DND-41 (cell line): ENCODE measurements at regions not wholly inside any gene's neighbourhood (a gene's known extent, or its start where the extent isn't known, plus 50 kb on each side); places are given as distances from the start of the nearest gene placed in this dataset.

Experiments used
- ATAC-seq: fragments of 200-7000 bp; cut with Tn5 transposase; 3 replicates; pipeline ENCODE4 v1.9.1; 2021; ENCODE audit warnings: low read depth; ENCODE audit not compliant: insufficient read depth
- DNase-seq: peaks from one replicate; pipeline ENCODE4 v3.0.0-alpha.2; 2020
- H2AFZ ChIP-seq: 2 replicates; pipeline ENCODE4 v1.6.0; 2012; ENCODE audit warnings: low read depth, low read length
- H3K27ac ChIP-seq: 2 replicates; pipeline ENCODE4 v1.5.1; 2012; ENCODE audit warnings: low read length, inconsistent platforms
- H3K27me3 ChIP-seq: fragments of 200-600 bp; sonication (generic); 2 replicates; pipeline ENCODE4 v1.6.0; 2012; ENCODE audit warnings: low read length, mild to moderate bottlenecking, inconsistent platforms; ENCODE audit not compliant: insufficient read depth, poor library complexity
- H3K36me3 ChIP-seq: 2 replicates; pipeline ENCODE4 v1.5.1; 2012; ENCODE audit warnings: low read length, inconsistent platforms; ENCODE audit not compliant: insufficient read depth
- H3K4me1 ChIP-seq: 2 replicates; pipeline ENCODE4 v1.5.1; 2012; ENCODE audit warnings: mild to moderate bottlenecking, low read length; ENCODE audit not compliant: insufficient read depth
- H3K4me2 ChIP-seq: 2 replicates; pipeline ENCODE4 v1.6.0; 2012; ENCODE audit warnings: mild to moderate bottlenecking, moderate library complexity, low read length, inconsistent platforms; ENCODE audit not compliant: insufficient read depth
- H3K4me3 ChIP-seq, 2 experiments: fragments of 200-600 bp in 1 of 2; shearing (Covaris generic) in 1 of 2; 2 replicates each; pipeline ENCODE4 v1.5.1; 2012 to 2016; ENCODE audit warnings: inconsistent platforms in 2 of 2, low read length in 2 of 2, mild to moderate bottlenecking in 2 of 2, low read depth in 1 of 2, moderate library complexity in 1 of 2
- H3K79me2 ChIP-seq: 2 replicates; pipeline ENCODE4 v1.6.0; 2012; ENCODE audit warnings: low read length, inconsistent platforms; ENCODE audit not compliant: insufficient read depth
- H3K9ac ChIP-seq: 2 replicates; pipeline ENCODE4 v1.6.0; 2012; ENCODE audit warnings: low read depth, mild to moderate bottlenecking, inconsistent platforms, low read length, moderate library complexity
- H3K9me3 ChIP-seq: 2 replicates; pipeline ENCODE4 v1.5.1; 2012; ENCODE audit warnings: low read length, moderate library complexity, mild to moderate bottlenecking, inconsistent platforms; ENCODE audit not compliant: insufficient read depth, severe bottlenecking
- H4K20me1 ChIP-seq: 2 replicates; pipeline ENCODE4 v1.6.0; 2012; ENCODE audit warnings: low read length; ENCODE audit not compliant: insufficient read depth
- EZH2 ChIP-seq: IDR thresholded peaks from 3 replicates; pipeline ENCODE4 v1.6.1; 2012; ENCODE audit warnings: borderline replicate concordance, low read depth, mild to moderate bottlenecking, moderate library complexity, low read length, inconsistent platforms; ENCODE audit not compliant: severe bottlenecking
- TF ChIP-seq, protein P1 (sequence below): IDR thresholded peaks from 2 replicates; pipeline ENCODE4 v1.5.1; 2012; ENCODE audit warnings: borderline replicate concordance, low read length, moderate library complexity, mild to moderate bottlenecking; ENCODE audit not compliant: poor library complexity, severe bottlenecking; ENCODE audit errors: extremely low read depth

DNA sequence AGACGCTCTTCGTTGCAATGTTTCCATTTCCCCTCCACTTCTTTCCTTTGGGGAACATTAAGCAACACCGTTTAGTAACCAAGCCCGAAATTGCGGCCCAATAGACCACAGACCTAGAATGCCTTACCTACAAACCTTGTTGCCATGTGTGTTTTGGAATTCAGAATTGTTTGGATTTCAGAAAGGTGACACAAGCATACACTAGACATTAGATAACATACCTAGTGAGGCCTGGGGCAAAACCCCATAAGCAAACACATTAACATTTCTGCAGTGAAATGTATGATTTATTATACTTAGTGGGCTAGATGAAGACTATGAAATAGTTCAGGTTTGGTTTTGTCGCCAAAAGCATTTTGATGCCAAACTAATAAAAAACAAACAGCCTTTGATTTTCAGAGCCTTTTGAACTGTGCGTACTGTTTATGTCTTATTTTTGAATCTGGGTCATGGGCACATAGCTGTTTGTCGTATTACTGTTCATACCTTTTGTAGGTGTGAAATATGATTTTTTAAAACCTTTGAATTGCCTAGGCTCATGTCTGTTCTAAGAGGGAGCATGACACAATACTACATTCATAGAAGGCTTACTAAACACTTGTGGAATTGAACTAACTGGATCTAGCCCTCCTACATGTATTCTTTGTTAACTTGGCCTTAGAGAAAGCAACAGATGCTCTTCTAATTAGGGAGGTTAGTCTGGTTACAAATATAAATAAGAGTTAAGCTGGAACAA is 88.6 kb upstream of the TMEM164 start:
- Histone ChIP-seq H3K27ac (no peak overlapping the region), H3K9ac (no peak overlapping the region), H3K4me3 (no peak overlapping the region), H3K36me3 (no peaks in the 10 kb centered on the region), H2AFZ (no peak overlapping the region), H3K9me3 (no peaks in the 10 kb centered on the region), H3K79me2 (no peaks in the 10 kb centered on the region), H3K4me1 (no peaks in the 10 kb centered on the region), H4K20me1 (no peaks in the 10 kb centered on the region), H3K4me2 (no peak overlapping the region), H3K27me3 (no peaks in the 10 kb centered on the region)
- ATAC-seq (no peak), DNase-seq (no peak)
- no peak for TF ChIP-seq EZH2
- TF ChIP-seq, protein P1, sequence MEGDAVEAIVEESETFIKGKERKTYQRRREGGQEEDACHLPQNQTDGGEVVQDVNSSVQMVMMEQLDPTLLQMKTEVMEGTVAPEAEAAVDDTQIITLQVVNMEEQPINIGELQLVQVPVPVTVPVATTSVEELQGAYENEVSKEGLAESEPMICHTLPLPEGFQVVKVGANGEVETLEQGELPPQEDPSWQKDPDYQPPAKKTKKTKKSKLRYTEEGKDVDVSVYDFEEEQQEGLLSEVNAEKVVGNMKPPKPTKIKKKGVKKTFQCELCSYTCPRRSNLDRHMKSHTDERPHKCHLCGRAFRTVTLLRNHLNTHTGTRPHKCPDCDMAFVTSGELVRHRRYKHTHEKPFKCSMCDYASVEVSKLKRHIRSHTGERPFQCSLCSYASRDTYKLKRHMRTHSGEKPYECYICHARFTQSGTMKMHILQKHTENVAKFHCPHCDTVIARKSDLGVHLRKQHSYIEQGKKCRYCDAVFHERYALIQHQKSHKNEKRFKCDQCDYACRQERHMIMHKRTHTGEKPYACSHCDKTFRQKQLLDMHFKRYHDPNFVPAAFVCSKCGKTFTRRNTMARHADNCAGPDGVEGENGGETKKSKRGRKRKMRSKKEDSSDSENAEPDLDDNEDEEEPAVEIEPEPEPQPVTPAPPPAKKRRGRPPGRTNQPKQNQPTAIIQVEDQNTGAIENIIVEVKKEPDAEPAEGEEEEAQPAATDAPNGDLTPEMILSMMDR, result no peak

DNA sequence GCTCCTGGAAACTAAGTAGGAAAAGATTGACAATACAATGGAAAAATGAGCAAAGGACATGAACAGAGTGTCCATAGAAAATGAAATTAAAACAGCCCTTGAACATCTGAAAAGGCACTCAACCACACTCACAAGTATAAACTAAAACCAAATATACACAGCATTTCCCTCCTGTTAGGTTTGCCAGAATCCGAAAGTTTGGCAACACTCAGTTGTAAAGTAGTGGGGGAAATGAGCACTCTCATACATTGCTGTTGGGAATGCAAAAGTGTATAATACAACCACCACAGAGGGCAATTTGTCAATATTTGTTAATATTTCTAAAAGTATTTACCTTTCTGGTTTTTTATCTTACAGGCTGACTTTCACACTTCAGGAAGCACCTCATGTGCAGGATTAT is 84.2 kb upstream of the TMEM164 start:
- Histone ChIP-seq H3K4me1 (no peaks in the 10 kb centered on the region), H3K36me3 (no peaks in the 10 kb centered on the region), H3K79me2 (no peaks in the 10 kb centered on the region), H3K27me3 (no peaks in the 10 kb centered on the region), H2AFZ (no peak overlapping the region), H3K4me2 (no peak overlapping the region), H3K4me3 (no peak overlapping the region), H3K27ac (no peak overlapping the region), H3K9ac (no peak overlapping the region), H4K20me1 (no peaks in the 10 kb centered on the region), H3K9me3 (no peaks in the 10 kb centered on the region)
- ATAC-seq, result no peak
- DNase-seq, result no peak
- no peak for TF ChIP-seq EZH2
- TF ChIP-seq, protein P1, result no peak

DNA sequence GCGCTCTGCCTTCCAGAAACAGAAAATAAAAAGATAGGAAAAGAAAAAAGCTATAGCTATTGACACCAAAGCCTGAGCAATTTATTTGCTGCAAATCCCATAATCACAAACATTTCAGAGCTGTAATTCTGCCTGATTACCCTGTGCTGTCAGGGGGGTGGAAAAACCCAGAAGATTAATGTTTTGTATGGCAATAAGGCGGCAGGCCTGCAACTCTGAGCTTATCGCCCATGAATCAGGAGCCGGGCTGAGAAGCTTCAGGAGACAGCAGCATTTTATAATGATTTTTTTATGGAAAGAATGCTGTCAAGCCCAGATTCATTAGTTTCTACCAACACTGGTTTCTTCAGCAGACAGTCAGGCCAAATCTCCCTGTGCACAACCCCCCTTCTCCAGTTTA is 82.6 kb upstream of the TMEM164 start:
- H3K79me2 ChIP-seq, result no peaks in the 10 kb centered on the region
- no peaks in the 10 kb centered on the region for H3K4me1 ChIP-seq
- H2AFZ ChIP-seq, result no peak overlapping the region
- H4K20me1 ChIP-seq, result no peaks in the 10 kb centered on the region
- no peaks in the 10 kb centered on the region for H3K9me3 ChIP-seq
- H3K9ac ChIP-seq, result no peak overlapping the region
- no peak for ATAC-seq
- H3K4me2 ChIP-seq, result no peak overlapping the region
- TF ChIP-seq, protein P1, result no peak
- no peak for TF ChIP-seq EZH2
- no peaks in the 10 kb centered on the region for H3K36me3 ChIP-seq
- H3K27me3 ChIP-seq, result no peaks in the 10 kb centered on the region
- no peak overlapping the region for H3K27ac ChIP-seq
- H3K4me3 ChIP-seq, result no peak overlapping the region
- no peak for DNase-seq
